ENCODE measurements at regions not wholly inside any gene's neighbourhood (a gene's known extent, or its start where the extent isn't known, plus 50 kb on each side); places are given as distances from the start of the nearest gene placed in this dataset.

DNA sequence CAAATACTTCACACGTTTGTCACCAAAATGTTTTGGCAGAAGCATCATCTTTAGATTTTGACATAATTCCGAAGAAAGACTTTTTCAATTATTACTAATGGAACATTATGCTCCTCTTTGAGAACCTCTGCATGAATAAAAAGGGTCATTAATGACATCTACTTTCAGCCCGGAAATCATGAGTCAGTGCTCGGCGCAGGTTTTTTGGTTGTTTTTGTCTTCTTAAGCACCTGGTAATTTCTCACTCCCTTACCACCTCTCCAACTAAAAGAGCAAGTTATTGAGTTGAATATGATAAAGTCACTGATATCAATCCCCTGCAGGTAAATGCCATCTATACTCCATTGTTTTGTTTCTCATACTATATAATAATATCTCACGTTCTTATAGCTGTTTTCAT, 113.0 kb upstream of the PBX1 start:
- ATAC-seq (ENCODE audit: low read depth) (no peak), DNase-seq (no peak)
- in situ Hi-C loops (cut with MboI; ENCODE audit: low sequenced_read_pairs): no loop called here
- Histone ChIP-seq H3K79me1 (ENCODE audit: low read depth in 1 of 2, low read length in 2 of 2) (no peaks in the 10 kb centered on the region), H3K56ac (ENCODE audit: extremely low read depth, insufficient read depth, low read length) (no peak overlapping the region), H3K9me1 (ENCODE audit: insufficient read depth, low read length) (no peaks in the 10 kb centered on the region), H3K4me1 (ENCODE audit: control insufficient read depth, insufficient read depth, low read length) (no peaks in the 10 kb centered on the region), H2BK5ac (ENCODE audit: low read depth, low read length, poor library complexity, severe bottlenecking) (no peak overlapping the region), H2BK20ac (ENCODE audit: low read depth, low read length) (no peak overlapping the region), H2AFZ (replicated peaks; ENCODE audit: low read length, poor library complexity) (no peak overlapping the region), H3K4me3 (ENCODE audit: insufficient read depth, low read depth, low read length) (no peak overlapping the region), H3K27ac (ENCODE audit: insufficient read depth, low read length) (no peak overlapping the region), H3K36me3 (ENCODE audit: control insufficient read depth, insufficient read depth, low read length) (no peaks in the 10 kb centered on the region), H3K14ac (replicated peaks; ENCODE audit: low read depth, low read length) (no peak overlapping the region), H3K9ac (ENCODE audit: low read depth, low read length) (no peak overlapping the region), H3K27me3 (ENCODE audit: control insufficient read depth, insufficient read depth, low read length) (no peaks in the 10 kb centered on the region), H3K18ac (ENCODE audit: low read depth, low read length) (no peak overlapping the region), H4K91ac (ENCODE audit: insufficient read depth, low read depth, low read length) (no peak overlapping the region), H2BK120ac (ENCODE audit: low read depth, low read length) (no peak overlapping the region), H3K4ac (ENCODE audit: low read depth, low read length) (no peak overlapping the region), H4K8ac (ENCODE audit: low read depth in 2 of 2, low read length in 2 of 2) (no peak overlapping the region), H3K9me3 (ENCODE audit: control insufficient read depth, insufficient read depth, low read length) (no peaks in the 10 kb centered on the region), H4K5ac (ENCODE audit: low read depth, low read length) (no peak overlapping the region), H2AK9ac (replicated peaks; ENCODE audit: low read depth, low read length, poor library complexity) (no peak overlapping the region), H2AK5ac (ENCODE audit: low read depth, low read length) (no peak overlapping the region), H4K20me1 (ENCODE audit: insufficient read depth, low read length) (no peaks in the 10 kb centered on the region), H2BK15ac (ENCODE audit: low read depth, low read length) (no peak overlapping the region), H3K4me2 (ENCODE audit: low read depth, low read length) (no peak overlapping the region), H3K23ac (ENCODE audit: low read depth, low read length) (no peak overlapping the region)
- TF ChIP-seq, protein P1, sequence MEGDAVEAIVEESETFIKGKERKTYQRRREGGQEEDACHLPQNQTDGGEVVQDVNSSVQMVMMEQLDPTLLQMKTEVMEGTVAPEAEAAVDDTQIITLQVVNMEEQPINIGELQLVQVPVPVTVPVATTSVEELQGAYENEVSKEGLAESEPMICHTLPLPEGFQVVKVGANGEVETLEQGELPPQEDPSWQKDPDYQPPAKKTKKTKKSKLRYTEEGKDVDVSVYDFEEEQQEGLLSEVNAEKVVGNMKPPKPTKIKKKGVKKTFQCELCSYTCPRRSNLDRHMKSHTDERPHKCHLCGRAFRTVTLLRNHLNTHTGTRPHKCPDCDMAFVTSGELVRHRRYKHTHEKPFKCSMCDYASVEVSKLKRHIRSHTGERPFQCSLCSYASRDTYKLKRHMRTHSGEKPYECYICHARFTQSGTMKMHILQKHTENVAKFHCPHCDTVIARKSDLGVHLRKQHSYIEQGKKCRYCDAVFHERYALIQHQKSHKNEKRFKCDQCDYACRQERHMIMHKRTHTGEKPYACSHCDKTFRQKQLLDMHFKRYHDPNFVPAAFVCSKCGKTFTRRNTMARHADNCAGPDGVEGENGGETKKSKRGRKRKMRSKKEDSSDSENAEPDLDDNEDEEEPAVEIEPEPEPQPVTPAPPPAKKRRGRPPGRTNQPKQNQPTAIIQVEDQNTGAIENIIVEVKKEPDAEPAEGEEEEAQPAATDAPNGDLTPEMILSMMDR (conservative IDR thresholded peaks at IDR 0.05; ENCODE audit: low read depth, low read length): no peak
- no peak for TF ChIP-seq FOS (IDR thresholded peaks at IDR 0.05; ENCODE audit: low read depth, low read length)
- CTCF ChIA-PET: no interaction called here
- dilution Hi-C loops (cut with HindIII; ENCODE audit: low sequenced_read_pairs, unreplicated experiment): no loop called here
- no CpG with 5 or more reads among the region's 6 CpGs for WGBS, 2 experiments (ENCODE audit: extremely low coverage in 2 of 2, insufficient read length in 1 of 2)
- intact Hi-C loops (cut with micrococcal nuclease): no loop called here
- POLR2A ChIA-PET (ENCODE audit: unreplicated experiment): no interaction called here
- BruUV-seq (replicated peaks): no TSS peak

Measured in IMR-90 (cell line).